ENCODE measurements at regions not wholly inside any gene's neighbourhood (a gene's known extent, or its start where the extent isn't known, plus 50 kb on each side); places are given as distances from the start of the nearest gene placed in this dataset.

DNA sequence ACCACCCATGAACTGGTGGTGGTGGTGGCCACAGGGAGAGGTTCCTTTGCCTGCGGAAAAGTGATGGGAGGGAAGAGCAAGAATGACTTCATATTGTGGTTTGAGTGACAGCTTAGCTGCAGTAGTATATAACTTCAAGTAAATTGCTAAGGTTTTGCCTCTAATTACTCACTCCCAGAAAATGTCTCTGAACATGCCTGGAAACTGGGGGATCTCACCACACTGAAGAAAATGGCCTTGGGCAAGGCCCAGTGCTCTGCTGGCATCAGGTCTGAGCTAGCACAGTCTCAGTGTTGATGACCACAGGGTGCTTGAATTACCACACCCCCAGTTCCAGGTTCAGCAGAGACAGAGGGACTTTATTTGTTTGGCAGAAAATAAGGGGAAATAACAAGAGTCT is 2085.4 kb downstream of the ARAP2 start:
- ATAC-seq (no peak), DNase-seq (no peak)
- H3K36me3 ChIP-seq: no peaks in the 10 kb centered on the region
- TF ChIP-seq POLR2A (IDR thresholded peaks at IDR 0.05): no peak
- no peak for TF ChIP-seq CTCF (IDR thresholded peaks at IDR 0.05 in 4 of 5, conservative IDR thresholded peaks at IDR 0.05 in 1 of 5)
- H3K4me3 ChIP-seq: no peak overlapping the region
- no peaks in the 10 kb centered on the region for H3K27me3 ChIP-seq
- H3K4me1 ChIP-seq: no peaks in the 10 kb centered on the region
- in situ Hi-C loops (cut with MboI; ENCODE audit: low sequenced_read_pairs in 4 of 4): no loop called here
- no peak overlapping the region for H3K27ac ChIP-seq
- intact Hi-C loops (cut with DNase I; ENCODE audit: low total_unique reads): no loop called here
- H3K9me3 ChIP-seq: no peaks in the 10 kb centered on the region

- TF ChIP-seq CTCF (IDR thresholded peaks at IDR 0.05 in 4 of 5, conservative IDR thresholded peaks at IDR 0.05 in 1 of 5) (no peak), POLR2A (IDR thresholded peaks at IDR 0.05) (no peak)
- Histone ChIP-seq H3K4me3 (no peak overlapping the region), H3K27me3 (no peaks in the 10 kb centered on the region), H3K4me1 (no peaks in the 10 kb centered on the region), H3K9me3 (no peaks in the 10 kb centered on the region), H3K36me3 (no peaks in the 10 kb centered on the region), H3K27ac (no peak overlapping the region)
- in situ Hi-C loops (cut with MboI; ENCODE audit: low sequenced_read_pairs in 4 of 4): no loop called here
- ATAC-seq (no peak), DNase-seq (no peak)
- intact Hi-C loops (cut with DNase I; ENCODE audit: low total_unique reads): no loop called here
Observed at GRCh38 chr4:34170946-34171345, 2073.4 kb downstream of the ARAP2 start.

DNA sequence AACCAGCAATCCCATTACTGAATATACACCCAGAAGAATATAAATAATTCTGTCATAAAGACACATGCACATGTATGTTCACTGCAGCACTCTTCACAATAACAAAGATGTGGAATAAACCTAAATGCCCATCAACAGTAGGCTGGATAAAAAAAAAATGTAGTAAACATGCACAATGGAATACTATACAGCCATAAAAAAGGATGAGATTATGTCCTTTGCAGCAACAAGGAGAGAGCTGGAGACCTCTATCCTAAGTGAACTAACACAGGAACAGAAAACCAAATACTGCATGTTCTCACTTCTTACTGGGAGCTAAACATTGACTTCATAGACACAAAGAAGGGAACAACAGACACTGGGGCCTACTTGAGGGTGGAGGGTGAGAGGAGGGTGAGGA is 2067.7 kb downstream of the ARAP2 start:
- in situ Hi-C loops (cut with MboI; ENCODE audit: low sequenced_read_pairs in 4 of 4) (no loop called here), intact Hi-C loops (cut with DNase I; ENCODE audit: low total_unique reads) (no loop called here)
- H3K36me3 ChIP-seq: no peaks in the 10 kb centered on the region

DNA sequence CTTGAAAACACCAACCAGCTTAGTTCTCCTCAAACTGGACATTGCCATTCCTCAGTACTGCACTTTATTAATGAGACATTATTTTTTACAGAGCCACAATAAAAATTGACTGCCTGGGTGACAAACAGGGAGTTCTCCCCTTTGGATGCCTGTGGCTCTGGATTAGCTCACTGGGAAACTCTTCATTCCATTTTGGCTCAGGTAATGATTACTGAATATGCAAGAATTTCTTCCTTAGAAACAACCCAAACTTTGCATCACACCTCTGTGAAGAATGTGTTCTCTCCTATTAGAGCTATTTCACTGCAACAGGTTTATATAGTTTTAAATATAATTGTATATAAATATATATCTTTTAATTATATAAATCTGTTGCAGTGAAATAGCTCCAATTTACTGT is 2065.8 kb downstream of the ARAP2 start:
- no peak for TF ChIP-seq POLR2A (IDR thresholded peaks at IDR 0.05)
- no peak for TF ChIP-seq CTCF (IDR thresholded peaks at IDR 0.05 in 4 of 5, conservative IDR thresholded peaks at IDR 0.05 in 1 of 5)
- intact Hi-C loops (cut with DNase I; ENCODE audit: low total_unique reads): no loop called here
- Histone ChIP-seq H3K9me3 (no peaks in the 10 kb centered on the region), H3K27ac (no peak overlapping the region), H3K4me3 (no peak overlapping the region), H3K36me3 (no peaks in the 10 kb centered on the region), H3K4me1 (no peaks in the 10 kb centered on the region), H3K27me3 (no peaks in the 10 kb centered on the region)
- ATAC-seq (no peak), DNase-seq (no peak)
- in situ Hi-C loops (cut with MboI; ENCODE audit: low sequenced_read_pairs in 4 of 4): no loop called here

More for the DNA sequence above, 2067.7 kb downstream of the ARAP2 start:
- Histone ChIP-seq H3K4me1 (no peaks in the 10 kb centered on the region), H3K27me3 (no peaks in the 10 kb centered on the region), H3K9me3 (no peaks in the 10 kb centered on the region), H3K4me3 (no peak overlapping the region), H3K27ac (no peak overlapping the region)
- DNase-seq (no peak), ATAC-seq (no peak)
- TF ChIP-seq POLR2A (IDR thresholded peaks at IDR 0.05) (no peak), CTCF (IDR thresholded peaks at IDR 0.05 in 4 of 5, conservative IDR thresholded peaks at IDR 0.05 in 1 of 5) (no peak)

GRCh38 chr4:34181311-34181841 is 2062.9 kb downstream of the ARAP2 start:
- H3K4me3 ChIP-seq: no peak overlapping the region
- in situ Hi-C loops (cut with MboI; ENCODE audit: low sequenced_read_pairs in 4 of 4): no loop called here
- no peaks in the 10 kb centered on the region for H3K4me1 ChIP-seq
- no peak for DNase-seq
- H3K27ac ChIP-seq: no peak overlapping the region
- no peaks in the 10 kb centered on the region for H3K27me3 ChIP-seq
- no peaks in the 10 kb centered on the region for H3K9me3 ChIP-seq
- intact Hi-C loops (cut with DNase I; ENCODE audit: low total_unique reads): no loop called here
- H3K36me3 ChIP-seq: no peaks in the 10 kb centered on the region
- TF ChIP-seq POLR2A (IDR thresholded peaks at IDR 0.05) (no peak), CTCF (IDR thresholded peaks at IDR 0.05 in 4 of 5, conservative IDR thresholded peaks at IDR 0.05 in 1 of 5) (no peak)
- no peak for ATAC-seq
